ENCODE measurements at regions not wholly inside any gene's neighbourhood (a gene's known extent, or its start where the extent isn't known, plus 50 kb on each side); places are given as distances from the start of the nearest gene placed in this dataset.

DNA sequence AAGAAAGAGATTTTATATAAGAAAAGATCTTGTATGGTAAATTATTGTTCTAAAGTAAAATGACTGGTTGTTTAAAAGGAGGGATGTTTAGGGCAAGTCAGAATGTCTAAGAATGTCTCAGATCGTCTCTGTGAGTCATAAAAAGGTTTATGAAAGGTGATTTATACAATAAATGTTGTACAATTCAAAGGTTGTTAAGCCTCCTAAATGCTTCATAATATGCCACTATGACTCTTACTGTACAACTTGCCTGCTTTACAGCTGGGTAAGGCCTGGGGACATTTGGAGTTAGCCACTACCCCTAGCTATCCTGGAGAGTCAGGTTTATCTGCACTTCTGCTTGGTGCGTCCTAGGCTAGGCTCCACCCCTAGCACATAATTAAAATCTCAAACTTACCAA lies 927.4 kb downstream of the FSCB start:
- TF ChIP-seq CTCF (IDR thresholded peaks at IDR 0.05; ENCODE audit: low read depth, low read length) (no peak), POLR2A (IDR thresholded peaks at IDR 0.05; ENCODE audit: extremely low read depth, insufficient read length) (no peak)

All from NB4 (cell line).